ENCODE measurements at regions not wholly inside any gene's neighbourhood (a gene's known extent, or its start where the extent isn't known, plus 50 kb on each side); places are given as distances from the start of the nearest gene placed in this dataset.
"Not testable (repeated sequence)": the region's sequence is repeated elsewhere in the genome, so short reads cannot be mapped to it uniquely, and the experiment has no call there.

DNA sequence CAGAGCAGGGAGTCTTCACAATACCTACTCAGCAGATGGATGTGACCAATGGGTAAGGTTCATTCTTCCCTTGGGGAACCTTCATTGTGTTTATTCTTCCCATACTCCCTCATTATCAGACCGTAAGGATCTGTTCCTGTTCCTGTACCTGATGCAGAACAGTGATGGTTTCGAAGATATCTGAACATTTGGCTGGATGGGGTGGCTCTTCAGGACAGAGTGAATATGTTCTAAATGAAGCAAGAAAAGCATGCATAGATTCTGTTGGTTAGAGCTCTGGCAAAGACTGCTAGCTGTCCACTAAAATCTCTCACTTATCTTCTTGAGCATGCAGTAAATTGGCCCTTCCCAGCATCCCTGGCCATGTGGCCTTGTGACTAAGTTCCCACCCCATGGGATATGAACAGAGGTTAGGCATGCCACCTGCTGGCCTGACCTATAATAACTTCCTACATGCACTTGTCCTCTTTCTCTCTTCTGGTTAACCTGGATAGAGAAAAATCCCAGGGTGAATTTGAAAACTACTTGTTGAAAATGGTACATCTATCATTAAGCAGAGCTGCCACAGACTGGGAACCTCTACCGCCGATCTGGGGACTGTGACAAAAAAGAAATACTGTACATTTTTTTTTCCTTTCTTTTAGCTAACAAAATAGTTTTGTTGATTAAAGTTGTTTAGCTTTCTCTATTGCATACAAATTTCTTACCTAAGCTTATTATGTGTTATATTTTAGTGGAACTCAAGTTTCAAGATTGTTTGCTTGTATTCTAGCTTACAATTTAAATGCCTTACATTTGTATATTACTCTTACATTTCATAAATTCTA lies 60.0 kb upstream of the BANK1 start:
- DNase-seq: peak; percentile 23 to 66

DNA sequence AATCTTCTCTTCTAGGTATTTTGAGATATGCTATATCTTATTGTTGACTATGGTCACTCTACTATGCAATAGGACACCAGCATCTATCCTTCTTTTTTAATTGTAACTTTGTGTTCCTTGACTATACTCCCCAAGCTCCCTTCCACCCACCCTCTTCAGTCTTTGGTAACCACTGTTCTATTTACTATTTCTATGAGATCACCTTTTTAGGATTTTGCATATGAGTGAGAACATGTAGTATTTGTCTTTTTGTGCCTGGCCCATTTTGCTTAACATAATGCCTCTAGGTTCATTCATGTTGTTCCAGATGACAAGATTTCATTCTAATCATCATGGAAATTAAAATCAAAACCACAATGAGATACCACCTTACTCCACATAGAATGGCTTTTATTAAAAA lies 63.3 kb upstream of the BANK1 start:
- no peak for DNase-seq

DNA sequence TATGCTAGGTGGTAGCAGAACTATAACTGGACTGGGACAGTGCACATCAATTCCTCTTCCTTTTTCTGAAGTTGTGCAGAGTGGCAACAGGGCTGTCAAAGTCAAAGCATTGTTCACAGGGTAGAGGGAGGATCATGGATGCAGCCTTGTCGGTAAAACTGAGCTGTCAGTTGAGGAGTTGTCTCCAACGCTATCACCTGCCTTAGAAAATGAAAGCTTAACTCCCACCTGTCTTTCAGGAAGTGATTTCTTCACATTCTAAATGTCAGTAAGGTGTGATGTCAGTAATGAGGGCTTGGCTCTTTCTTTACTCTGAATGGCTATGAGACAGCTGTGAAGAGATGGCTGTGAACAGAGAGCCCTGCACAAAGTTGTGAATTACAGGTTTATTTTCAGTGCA lies 66.4 kb upstream of the BANK1 start:
- DNase-seq: no peak

DNA sequence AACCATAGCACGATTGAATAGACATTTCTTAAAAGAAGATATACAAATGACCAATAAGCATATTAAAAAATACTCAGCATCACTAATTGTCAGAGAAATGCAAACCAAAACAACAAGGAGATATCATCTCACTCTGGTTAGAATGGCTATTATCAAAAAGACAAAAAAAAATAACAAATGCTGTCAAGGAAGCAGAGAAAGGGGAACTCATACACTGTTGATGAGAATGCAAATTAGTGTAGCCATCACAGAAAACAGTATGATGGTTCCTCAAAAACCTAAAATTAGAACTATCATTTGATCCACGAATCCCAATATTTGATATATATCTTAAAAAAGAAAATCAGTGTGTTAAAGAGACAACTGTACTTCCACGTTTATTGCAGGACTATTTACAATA lies 71.7 kb upstream of the BANK1 start:
- no peak for DNase-seq

DNA sequence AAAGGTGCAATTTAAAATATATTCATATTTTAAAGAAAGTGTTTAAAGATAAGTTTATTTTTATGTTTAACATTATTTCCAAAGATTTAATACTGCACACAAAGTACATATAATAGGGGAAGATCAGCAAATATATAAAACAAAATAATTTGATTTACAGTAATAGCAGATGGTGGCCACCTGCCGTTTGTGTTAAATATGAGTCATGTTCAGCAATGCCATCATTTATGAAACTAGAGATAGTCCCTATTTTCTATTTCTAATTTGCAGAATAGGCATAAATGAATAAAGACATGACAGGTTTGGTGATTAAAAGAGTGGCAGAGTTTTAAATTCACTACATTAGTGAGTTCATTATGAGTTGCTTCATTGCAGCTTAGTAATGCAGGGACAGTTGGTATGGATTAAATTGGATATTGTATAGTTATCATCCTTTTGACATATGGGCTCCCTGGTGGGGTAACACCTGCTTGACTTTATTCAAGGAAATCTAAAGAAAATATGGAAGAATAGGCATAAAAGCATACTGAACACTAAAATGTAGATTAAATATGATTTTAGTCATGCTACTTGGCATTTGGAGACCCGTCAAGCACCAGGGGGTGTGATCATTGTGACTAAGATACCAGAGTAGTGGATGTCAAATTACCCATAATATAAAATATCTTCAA lies 78.8 kb upstream of the BANK1 start:
- DNase-seq: no peak

DNA sequence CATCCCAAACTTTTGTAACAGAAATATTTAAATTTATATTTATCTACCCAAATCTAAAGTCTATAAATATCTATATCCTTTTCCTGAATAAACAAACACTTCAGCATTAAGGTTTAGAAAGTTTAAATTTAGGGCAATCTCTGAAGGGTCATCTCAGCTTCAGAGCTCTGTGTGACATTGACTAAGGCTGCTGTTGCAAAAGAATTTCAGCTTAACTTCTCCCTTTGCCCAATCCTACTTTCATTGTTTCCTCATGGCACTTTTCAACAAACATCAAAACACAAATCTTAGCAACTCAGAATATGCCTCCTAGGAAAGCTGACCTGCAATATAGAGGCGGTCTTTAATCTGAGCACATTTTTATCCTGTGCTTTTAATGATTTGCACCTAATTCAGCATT lies 79.7 kb upstream of the BANK1 start:
- peak; percentile 23 to 37 for DNase-seq

DNA sequence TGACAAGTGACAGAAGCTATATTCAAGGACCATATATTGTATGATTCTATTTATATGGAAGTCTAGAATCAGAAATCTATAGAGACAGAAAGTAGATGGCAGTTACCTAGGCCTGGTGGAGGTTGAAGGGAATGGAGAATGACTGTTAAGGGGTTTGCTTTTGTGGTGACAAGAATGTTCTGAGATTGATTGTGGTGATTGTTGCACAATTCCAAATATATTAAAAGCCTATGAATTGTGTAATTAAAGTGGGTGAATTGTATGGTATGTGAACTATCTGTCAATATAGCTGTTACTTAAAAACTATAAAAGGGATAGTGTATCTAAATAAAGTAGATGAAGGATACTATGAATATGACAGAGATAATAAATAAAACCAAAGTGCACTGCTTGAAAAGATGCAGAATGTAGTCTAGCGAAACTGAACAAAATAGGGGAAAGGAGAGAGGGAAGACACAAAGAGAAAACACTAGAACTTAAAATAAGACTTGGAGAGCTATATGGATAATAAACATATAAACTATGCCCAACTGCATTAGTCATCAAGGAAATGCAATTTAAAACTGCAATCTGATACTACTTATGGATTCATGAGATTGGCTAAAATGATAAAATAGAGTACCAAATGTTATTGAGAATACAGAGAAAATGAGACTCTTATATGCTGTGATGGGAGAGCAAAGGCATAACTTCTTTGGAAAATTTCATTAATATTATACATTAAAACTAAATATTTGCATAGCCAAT lies 82.1 kb upstream of the BANK1 start:
- no peak for DNase-seq

DNA sequence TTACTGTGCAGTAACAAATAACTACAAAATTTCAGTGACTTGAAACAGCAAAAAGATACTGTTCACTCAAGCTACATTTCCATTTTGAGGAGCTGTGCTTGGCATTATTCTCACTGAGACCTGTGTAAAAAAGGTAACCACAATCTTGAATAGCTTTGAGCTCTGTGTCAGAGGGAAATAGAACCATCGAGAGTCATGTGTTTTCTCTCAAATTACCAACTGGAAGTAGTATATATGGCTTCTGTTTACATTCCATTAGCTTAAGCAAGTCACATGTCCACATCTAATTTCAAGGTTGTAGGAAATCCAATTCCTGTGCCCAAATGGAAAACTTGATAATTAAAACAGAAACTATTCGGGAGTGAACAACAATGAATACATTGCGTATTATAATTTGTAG lies 82.9 kb upstream of the BANK1 start:
- no peak for DNase-seq

DNA sequence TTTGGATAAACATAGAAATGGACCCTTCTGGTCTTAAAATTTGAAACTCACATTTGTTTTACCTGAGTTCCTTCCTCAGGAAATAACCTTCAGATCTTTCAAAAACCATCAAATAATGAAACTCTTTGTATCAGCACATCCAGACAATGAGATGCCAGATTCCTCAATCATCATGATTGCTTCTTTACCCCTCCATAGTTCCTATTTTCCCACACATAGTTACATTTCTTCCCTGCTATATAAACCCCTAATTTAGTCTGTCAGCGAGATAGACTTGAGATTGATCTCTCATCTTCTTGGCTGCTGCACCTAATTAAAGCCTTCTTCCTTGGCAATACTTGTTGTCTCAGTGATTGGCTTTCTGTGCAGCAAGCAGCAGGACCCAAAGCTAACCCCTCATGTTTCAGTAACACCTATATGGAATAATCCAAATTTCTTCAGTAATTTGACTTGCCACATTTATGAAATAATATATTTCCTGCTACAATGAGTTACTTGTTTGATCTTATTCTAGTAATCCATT lies 83.9 kb upstream of the BANK1 start:
- no peak for DNase-seq

DNA sequence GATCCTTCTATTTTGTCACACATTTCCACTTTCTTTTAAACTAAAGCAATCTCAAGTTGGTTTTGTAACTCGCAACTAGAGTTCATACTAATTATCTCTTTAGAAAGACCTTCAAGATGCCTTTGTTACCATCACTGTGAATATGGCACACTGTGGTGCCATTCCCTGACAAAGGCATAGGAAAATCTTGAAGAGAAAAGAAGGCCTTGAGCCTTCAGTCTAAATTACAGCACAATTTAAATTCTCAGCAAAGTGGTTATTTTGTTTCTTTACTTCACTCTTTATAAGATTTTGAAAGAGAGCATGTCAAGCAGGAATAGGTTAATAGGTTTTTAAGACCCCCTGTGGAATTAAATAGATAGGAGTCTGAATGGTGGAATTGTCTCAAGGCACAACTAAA lies 89.0 kb upstream of the BANK1 start:
- DNase-seq: no peak

DNA sequence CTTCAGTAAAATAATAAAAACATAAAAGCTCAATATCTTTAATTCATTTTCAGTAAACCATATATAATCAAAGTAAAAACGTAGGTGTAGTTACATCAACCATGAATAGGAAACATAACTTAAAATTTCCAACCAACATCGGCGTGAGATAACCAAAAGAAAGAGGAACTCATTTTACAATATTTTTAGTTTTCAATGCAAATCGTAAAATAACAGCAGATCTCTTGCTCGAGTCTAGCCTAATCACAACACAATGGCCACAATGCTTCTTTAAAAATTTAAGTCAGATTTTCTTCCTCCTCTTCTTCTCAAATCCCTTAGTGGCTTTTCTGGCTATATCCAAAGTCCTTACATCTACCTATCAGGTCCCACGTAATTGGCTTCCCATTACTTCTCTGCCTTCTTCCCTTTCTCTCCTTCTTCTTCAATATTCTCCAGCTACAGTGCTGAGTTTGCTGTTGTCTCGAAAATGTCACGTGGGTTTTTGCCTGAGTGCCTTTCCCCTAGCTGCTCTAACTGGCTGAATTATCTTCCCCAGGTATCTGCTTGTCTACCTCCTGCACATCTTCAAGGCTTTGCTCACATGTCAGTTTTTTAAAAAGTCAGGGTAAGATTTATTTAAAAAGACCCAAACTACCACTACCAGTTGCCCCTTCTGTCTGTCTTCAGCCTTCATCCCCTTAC lies 90.9 kb upstream of the BANK1 start:
- DNase-seq: peak; percentile 1 to 5

DNA sequence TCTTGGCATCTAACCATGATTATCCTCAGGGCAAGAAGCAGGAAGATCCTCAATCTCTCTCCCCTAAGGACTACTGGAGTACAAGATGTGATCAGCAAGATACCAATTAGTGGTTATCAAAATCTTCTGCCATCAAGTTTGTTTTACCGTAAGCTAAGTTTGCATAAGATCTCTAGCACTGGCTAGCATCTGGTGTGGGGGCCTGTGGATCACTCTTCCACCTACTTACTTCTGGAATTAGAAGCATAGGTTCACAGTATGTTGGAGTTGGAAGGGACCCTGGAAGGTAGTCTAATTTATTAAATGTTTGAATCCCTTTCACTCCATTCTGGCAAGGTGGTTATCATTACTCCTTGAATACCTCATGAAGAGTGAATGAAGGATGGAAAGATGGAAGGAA lies 93.3 kb upstream of the BANK1 start:
- no peak for DNase-seq

DNA sequence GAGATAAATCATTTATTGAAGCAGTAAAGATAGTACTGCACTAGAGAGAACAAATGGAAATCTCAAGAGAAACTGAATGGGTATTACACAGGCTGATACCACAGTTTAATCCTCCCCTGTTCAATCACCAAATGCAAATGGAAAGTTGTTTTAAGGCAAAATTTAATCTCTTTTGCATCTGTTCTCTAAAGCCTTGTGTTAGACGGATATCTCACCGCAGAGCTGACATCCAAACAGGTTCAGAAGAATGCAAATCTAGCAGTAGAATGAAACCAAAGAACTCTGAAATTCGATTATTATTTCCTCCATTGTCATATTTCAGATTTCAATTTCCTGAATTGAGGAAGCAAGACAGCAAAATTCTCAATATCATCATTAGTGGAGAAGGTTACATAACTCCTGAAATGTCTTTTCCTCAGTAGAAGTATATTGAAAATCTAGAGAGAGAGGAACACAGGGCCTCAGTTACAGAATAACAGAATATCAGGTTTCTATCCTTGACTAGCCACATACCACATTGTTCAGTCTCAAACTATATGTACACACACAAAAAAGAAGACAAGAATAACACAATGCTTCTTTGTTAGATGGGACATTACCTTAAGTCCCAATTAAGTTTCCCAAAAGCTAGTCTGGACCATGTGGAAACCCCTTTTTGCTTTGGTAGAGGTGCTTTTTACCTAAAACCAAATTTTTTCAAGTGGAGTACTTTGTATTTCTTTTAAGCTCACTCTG lies 94.1 kb upstream of the BANK1 start:
- no peak for DNase-seq

DNA sequence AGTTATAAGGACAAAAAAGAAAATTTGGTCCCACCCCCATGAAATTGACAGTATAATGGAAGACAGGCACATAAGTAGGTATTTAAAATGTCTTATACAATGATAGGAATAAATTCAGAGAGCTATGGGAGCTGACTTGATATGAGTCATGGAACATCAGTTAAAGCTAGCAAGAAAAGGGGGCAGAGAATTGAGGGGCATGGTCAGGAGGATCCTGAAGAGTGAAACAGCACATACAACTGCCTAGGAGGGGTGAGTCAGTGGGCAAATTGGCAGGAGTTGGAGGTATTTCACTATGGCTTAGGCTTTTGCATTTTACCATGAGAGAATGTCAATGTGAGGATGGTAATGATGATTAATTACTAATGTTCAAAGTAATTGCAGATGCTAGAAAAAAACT lies 95.4 kb upstream of the BANK1 start:
- DNase-seq: no peak

DNA sequence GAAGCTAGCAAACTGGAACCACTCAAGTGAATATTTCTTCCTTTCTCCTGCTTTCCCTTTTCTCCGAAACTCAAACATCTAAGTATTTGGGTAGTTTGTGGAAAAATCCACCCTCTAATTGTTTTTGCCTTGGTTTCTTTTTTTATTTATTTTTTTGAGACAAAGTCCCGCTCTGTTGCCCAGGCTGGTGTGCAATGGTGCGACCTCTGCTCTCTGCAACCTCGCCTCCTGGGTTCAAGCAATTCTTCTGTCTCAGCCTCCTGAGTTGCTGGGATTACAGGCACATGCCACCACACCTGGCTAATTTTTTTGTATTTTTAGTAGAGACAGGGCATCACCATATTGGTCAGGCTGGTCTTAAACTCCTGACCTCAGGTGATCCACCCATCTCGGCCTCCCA lies 96.1 kb upstream of the BANK1 start:
- DNase-seq: not testable (repeated sequence)

DNA sequence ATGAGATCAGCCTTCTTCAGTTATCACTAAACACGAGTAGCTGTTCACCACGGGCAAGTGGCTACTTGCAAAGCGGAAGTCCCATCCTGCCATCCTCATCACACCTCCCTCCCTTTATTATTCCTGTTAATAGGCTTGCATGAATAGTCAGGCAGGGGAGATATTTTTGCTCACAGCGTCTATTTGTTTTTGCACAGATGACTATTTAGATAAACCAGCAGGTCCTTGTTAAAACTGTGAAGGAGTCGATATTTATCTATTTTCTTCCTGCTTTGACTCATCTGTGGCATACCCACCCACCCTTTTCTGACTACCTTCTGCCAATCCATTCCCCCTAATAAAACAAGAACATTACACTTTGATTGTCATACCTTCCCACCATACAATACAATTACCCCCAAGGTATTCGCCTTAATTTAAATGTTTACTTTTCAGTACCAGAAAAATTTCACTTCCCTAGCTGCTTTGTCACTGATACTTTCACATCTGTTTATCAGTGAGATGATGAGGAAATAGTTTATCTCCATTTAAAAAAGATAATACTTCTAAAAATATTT lies 96.6 kb upstream of the BANK1 start:
- no peak for DNase-seq

DNA sequence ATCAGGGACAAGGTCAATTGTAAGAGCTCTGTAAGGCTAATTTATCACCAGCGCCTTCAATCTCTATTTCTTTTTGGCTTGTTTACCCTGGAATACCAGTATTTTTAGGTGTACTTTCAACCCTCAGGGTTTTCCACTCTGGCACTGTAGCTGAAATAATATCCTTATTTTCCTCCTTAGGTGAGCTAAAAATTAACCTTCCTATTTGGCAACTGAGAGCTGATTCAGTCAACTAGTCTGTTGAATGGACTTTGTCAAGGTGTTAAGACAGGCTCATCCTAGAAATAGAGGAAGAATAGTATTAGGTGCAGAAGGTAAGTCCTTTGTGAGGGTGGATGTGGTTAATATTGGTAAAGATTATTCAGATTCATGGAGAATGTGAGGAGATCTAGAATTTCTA lies 101.3 kb upstream of the BANK1 start:
- DNase-seq: no peak

DNA sequence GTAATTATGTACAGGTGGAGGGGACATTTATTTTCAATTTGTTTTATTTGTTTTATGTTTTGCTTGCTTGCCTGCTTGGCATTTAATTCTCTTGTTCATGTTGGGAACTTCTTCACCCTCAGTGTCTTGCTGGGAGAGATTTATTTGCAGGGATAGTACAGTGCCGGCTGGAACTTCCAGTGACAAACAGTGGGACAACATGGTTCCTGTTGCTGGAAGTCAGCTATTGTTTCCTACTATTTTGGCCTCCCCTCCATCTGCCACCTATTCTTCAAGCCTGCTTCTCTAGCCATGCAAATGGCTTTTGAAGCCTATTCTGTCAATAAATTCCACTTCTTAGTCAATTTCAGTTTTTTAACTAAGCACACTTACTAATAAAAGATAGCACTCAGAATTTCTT lies 105.4 kb upstream of the BANK1 start:
- no peak for DNase-seq

DNA sequence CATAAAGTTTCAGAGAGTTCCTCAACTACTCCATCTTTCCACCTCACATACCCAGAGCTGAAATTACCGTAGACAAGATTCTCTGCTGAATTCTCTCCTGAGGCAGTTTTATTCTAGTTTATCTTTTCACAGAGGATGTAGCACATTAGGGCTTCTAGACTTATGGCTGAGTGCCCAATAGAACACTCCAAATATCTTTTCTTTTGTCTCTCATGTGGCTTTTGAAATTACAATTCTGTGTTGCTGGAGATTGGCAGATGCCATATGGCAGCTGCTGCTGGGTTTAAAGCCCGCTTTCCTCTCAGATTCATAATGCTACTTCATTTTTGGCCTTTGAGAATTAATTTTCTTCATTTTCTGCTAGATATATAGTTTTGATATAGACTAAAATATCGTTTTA lies 107.6 kb upstream of the BANK1 start:
- no peak for DNase-seq

DNA sequence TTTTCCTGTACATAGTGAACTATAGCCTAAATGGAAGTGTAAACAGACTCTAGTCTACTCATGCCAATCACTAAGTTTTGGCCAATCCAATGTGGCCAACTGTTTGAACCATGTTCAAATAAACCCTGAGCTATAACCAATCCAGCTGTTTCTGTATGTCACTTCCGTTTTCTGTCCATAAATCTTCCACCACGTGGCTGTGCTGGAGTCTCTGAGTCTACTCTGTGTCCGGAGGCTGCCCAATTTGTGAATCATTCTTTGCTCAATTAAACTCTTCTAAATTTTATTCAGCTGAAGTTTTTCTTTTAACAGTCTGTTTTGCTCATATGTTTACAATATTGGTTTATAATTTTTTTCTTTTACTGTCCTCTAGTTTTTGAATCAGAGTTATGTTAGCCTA lies 112.3 kb upstream of the BANK1 start:
- DNase-seq: no peak

DNA sequence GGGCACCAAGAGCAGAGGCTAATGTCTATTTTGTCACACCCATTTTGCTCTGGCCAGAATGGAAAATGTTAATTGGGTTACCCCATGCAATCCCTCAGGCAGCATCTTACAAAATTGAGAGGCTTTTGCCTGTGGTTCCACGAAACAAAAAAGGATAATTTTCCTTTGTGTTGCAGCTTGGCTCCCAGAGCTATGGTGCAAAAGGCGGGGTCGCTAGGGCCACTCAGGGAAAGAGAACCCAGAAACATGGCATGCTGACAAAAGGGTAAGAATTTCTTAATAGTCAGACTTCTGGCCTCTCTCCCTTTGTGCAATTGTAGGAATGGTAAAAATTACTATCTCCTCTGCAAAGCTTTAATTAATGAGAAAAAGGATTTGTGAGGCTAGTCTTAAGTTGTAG lies 119.6 kb upstream of the BANK1 start:
- DNase-seq: no peak

DNA sequence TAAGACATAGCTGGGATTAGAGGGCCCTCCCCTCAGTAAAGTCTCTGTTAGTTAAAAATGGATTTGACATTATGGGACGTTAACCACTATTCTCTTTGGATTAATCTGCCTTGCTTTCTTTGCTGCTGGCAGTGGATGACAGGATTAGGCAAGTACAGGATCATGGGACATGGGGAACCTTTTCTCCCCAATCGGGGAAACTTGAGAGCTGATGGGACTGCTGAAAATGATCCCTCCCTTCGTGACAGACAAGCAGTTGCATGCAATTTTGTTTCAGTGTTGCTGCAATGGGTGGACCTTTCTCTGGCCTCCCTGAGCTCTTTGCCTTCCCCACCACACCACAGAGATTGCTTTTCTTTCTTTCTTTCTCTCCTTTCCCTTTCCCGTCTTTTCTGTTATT lies 120.2 kb upstream of the BANK1 start:
- no peak for DNase-seq
